ENCODE measurements at regions not wholly inside any gene's neighbourhood (a gene's known extent, or its start where the extent isn't known, plus 50 kb on each side); places are given as distances from the start of the nearest gene placed in this dataset.
"Not testable (repeated sequence)": the region's sequence is repeated elsewhere in the genome, so short reads cannot be mapped to it uniquely, and the experiment has no call there.

DNA sequence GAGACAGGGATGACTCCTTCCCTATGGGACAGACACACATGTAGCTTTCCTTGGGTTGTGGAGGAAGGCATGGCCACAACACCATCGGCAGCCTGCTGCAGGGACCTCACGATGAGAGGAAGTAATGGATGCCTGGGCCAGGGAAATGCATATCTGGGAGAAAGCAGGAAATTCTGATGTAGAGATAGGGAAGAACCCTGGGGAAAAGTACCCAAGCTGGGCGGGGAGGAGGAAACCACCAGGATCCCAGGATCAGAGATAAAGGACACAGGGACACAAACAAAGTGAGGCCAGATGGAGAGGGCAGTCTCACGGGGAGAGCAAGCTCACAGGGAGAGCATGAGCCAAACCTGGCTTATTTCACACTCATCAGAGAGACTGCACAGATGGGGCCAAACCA lies 294.7 kb upstream of the TEKT4 start:
- not testable (repeated sequence) for DNase-seq

DNA sequence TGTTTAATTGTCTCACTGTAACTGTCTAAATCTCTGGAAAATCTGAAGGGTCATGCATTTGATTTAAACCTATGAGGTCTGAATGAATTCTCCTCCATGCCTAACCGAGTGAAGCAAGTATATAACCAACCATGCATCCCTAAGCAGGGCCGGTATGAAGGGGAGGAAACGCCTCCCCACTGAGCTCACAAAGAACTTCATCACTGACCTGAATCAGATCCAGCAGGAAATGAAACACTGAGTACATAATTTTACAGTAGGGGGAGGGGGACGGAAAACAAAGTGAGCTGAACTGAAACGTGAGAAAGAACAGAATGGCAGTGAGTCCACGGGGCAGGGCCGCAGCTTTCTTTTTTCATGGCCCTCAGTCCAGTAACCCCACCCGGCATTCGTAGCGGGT lies 294.1 kb upstream of the TEKT4 start:
- peak; percentile 9 for DNase-seq

DNA sequence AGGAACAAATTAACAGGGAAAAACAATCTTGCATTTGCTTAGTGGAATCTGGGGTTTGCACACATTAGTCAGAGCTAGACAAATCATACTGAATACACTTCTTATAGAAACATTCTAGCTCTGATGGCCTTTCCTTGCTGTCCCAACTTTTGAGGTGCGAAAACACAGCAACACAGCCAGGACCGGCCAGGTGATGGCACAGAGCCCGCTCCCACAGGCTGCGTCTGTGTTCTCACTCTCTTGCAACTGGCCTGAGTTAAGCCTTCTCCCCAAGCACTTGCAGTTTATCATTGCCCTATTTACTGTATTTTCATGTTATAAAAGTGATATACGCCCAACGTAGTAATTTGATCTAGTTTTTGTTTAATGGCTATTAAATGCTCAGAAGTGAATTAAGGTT lies 292.0 kb upstream of the TEKT4 start:
- DNase-seq: not testable (repeated sequence)

DNA sequence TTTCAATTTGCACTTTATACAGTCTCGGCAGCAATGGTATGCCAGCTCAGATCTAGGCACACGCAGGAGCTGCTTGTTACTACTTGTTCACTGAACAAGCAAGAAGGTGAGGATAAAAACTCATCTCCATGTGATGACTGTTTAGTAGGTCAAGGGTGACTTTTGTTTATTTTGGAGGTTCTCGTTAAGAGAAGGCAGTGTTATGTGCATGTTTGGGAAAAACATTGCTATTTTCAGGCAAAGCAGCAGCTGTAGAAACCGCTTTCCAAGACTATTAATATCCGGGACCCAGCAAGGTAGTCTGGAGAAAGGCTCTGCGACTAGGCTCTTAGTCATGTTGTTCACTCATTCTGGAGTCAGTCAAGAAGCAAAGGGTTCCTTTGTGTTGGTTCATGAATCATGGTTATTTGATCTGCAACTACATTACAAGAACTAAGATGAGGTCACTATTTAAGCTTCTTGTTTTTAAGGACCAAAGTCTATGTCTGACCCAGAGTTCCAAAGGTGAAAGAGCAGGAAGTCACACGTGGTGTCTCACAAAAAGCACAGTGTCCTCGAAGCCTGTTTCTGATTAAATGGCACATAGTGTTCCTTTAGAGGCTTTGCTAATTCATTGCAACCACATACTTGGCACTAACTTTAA lies 288.0 kb upstream of the TEKT4 start:
- DNase-seq: not testable (repeated sequence)

GRCh38 chr2:94584569-94584968 lies 286.7 kb upstream of the TEKT4 start:
- not testable (repeated sequence) for DNase-seq

DNA sequence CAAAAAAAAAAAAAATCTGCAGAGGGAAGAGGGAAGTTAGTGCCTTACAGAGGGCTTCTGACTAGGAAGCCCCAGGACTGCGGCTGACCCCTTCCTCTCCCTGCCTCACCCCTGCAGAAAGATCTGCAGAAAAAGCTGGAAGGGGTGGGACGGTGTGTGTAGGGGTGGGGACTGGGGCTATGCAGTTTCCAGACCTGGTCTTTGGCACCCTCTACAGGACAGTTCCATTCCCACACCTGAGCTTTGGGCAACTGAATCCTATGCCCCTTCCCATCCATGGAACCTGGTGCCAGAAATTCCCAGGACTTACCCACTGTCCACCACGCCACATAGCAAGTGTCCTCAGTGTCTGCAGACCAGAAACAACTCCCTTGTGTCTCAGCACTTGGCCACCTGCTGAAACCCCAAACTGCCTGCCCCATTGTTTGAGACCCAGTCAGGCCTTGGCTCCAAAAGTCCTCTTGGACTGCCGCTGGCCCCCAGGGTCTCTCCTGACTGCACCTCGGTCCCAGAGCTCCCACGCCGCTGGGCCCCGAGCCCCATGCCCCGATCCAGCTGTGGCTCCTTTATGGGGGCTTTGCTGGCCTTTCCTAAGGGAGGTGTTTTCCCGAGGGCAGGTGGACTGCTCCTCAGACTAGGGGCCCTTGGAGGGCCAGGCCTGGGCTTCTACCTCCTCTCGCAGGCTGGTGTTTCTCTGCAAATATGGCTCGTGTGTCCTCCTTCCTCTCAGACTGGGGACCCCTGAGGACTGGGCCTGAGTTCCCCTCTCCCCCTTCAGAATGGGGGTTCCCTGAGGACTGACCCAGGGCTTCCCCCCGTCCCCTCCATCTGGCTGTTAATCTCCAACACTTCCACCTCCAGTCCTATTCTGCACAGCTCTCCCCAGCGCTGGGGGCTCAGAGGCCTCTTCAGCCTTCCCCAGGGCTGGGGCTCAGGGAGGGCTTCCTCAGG lies 284.9 kb upstream of the TEKT4 start:
- peak; percentile 10 for DNase-seq

GRCh38 chr2:94587042-94587441 lies 284.2 kb upstream of the TEKT4 start:
- not testable (repeated sequence) for DNase-seq

DNA sequence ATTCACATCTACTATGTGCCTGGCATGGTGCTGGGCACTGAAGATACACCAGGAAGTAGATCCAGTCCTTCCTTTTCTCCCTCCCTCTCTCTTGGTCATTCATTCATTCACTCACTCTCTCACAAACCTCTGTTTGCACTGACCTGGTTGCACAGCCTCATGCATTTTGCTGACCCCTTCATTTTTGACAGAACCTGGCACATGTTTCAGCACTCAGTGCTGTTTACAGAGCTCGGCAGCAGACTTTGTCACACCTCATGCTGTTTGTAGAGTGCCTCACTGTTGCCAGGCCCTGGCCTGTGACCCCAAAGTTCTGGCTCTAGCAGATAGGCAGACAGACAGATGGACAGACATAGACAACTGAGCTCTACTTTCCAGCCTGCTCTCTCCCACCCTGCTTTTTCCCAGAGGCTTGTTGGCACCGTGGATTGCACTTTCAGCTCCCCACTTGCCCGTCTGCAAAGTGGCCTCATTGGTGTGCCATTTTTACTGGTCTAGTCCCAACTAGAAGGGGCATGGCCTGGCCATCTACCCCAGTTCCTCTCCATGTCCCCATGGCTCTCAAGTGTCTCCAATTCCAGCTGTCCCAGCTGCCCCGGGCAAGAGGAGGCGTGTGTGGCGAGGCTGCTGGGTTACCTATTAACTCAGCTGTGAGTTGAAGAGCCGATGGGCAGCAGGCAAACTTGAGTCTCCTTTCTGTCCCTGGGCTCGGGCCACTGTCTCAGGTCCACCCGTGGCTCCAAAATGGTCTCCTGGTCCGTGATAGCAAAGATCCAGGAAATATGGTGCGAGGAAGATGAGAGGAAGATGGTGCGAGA lies 277.0 kb upstream of the TEKT4 start:
- not testable (repeated sequence) for DNase-seq

DNA sequence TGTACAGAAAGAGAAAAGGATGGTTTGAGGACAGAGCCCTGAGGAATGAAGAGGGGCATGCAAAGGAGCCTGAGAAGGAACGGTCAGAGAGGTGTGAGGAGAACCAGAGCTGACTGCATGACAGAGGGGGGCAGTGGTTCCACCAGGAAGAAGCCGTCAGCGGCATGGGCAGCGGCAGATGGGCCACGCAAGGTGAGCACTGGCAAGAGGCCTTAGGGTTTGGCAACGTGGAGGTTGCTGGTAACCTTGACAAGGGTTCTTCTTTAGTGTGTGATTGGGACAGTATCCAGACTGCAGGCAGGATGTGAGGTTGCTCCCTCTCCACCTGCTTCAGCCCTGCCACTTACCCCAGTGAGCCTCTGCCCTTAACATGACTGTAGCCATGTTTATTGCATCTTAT lies 275.3 kb upstream of the TEKT4 start:
- DNase-seq: not testable (repeated sequence)

DNA sequence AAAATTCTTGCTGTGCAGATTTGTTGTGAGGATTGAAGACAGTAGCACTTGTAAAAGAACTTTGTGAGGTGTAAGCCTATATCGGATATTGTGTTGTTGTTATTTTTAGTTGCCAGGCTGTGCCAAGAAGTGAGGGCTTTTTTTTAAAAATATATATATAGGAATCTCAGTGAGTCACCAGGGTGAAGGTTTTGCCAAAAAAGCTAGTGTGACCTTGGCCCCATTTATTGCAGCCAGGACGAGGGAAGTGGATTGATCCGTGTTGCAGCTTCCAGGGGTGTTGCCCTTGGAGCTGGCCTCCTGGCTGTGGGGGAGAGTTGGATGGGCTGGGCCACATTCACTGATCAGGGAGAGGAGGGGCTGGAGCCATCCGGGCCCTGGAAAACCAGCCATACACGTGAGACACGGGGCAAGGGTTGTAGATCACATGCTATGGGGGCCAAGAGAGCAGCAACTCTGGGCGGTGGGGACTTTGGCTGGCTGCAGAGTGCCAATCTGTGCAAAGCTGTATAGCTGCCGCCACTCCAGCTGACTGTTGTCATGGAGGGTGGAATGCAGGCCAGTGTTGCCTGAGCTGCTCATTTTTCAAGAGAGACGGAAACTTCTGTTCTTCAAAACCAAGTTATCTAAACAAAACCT lies 273.0 kb upstream of the TEKT4 start:
- not testable (repeated sequence) for DNase-seq

GRCh38 chr2:94600929-94601328 lies 270.3 kb upstream of the TEKT4 start:
- not testable (repeated sequence) for DNase-seq

GRCh38 chr2:94602466-94602865 lies 268.8 kb upstream of the TEKT4 start:
- DNase-seq: no peak

DNA sequence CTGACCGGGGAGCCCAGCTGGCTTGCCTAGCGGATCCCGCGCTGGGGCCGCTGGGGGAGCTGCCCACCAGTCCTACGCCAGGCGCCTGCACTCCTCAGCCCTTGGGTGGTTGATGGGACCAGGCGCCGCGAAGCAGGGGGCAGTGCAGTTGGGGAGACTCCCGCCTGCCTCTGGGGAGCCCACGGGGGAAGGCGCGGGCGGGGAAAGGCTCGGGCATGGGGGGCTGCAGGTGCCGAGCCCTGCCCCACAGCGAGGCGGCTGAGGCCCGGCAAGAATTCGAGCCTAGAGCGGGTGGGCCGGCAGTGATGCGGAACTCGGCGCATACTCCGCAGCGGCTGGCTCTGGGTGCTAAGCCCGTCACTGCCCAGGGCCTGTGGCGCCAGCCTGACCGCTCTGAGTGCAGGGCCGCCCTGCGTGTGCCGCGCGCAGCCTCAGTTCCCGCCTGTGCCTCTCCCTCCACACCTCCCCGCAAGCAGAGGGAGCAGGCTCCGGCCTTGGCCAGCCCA lies 249.1 kb upstream of the TEKT4 start:
- no peak for DNase-seq

GRCh38 chr2:94628953-94629352 lies 242.3 kb upstream of the TEKT4 start:
- DNase-seq: not testable (repeated sequence)

- not testable (repeated sequence) for DNase-seq
Observed at GRCh38 chr2:94641397-94641796, 229.8 kb upstream of the TEKT4 start.

DNA sequence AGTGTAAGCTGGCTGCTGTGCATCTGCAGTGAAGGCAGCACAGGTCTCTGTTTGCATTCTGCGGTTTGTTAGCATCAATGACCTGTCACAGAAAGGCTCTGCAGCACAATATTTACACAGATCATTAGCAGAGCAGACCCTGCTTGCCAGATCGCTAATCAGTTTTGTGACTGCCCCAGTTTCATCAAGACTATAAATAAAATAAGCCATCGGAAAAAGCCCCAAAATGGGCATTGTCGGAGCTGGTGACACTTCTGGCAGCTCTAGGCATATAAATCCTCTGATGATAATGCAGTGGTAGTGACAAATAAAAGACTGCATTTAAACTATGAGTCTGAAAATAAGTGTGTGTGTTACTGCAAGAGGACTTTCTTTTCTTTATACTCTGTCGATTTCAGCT lies 219.1 kb upstream of the TEKT4 start:
- DNase-seq: not testable (repeated sequence)

- not testable (repeated sequence) for DNase-seq
Observed at GRCh38 chr2:94669858-94670257, 201.4 kb upstream of the TEKT4 start.

GRCh38 chr2:94694236-94694635 lies 177.0 kb upstream of the TEKT4 start:
- not testable (repeated sequence) for DNase-seq

DNA sequence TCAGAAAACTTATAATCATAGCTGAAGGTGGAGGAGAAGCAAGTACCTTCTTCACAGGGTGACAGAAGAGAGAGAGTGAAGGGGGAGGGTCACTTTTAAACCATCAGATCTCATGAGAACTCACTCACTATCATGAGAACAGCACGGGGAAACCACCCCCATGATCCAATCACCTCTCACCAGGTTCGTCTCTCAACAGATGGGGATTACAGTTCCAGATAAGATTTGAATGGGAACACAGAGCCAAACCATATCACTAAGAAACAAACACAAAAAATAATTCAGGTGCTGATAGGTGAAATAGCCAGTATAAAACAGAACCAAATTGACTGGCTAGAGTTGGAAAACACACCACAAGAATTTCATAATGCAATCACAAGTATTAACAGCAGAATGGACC lies 162.2 kb upstream of the TEKT4 start:
- DNase-seq: not testable (repeated sequence)

- no peak for DNase-seq
Observed at GRCh38 chr2:94725543-94725942, 145.7 kb upstream of the TEKT4 start.

DNA sequence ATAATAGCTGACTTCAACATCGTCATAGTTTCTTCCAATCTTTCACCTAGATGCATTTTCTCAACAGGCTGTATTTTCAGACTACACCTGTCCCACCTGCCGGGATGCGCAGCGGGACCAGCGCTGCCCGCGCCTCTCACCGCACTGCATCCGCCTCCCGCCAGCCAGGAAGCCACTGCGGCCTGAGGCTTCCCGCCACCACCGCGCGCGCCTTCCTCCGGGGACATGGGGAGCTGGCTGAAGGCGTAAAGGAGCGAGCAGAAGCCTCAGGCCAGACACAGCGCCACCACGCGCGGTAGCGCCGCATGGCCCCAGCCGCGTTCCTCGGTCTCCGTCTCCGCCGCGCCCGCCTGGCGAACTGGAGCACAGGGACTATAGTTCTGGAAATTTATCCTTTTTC lies 135.7 kb upstream of the TEKT4 start:
- DNase-seq: not testable (repeated sequence)

GRCh38 chr2:94737145-94737544 lies 134.1 kb upstream of the TEKT4 start:
- DNase-seq: not testable (repeated sequence)
